Prostate gland (tissue), 2 donors: ENCODE measurements at regions not wholly inside any gene's neighbourhood (a gene's known extent, or its start where the extent isn't known, plus 50 kb on each side); places are given as distances from the start of the nearest gene placed in this dataset.
"Not testable (repeated sequence)": the region's sequence is repeated elsewhere in the genome, so short reads cannot be mapped to it uniquely, and the experiment has no call there.

Experiments used
- CTCF ChIP-seq, 4 experiments: fragments of 200-600 bp in 2 of 4; fragments of 450-650 bp in 2 of 4; sonication (generic) in 2 of 4; IDR thresholded peaks; 1 replicate in 3 of 4; 2 replicates in 1 of 4; pipeline ENCODE4 v1.5.1; 2016 to 2019; ENCODE audit warnings: antibody characterized with exemption in 4 of 4, mild to moderate bottlenecking in 2 of 4, moderate library complexity in 2 of 4
- POLR2A ChIP-seq: fragments of 450-650 bp; IDR thresholded peaks from one replicate; pipeline ENCODE4 v1.6.1; 2016; ENCODE audit warnings: antibody characterized with exemption, mild to moderate bottlenecking
- POLR2AphosphoS5 ChIP-seq: sonication (generic); formaldehyde crosslinking; IDR thresholded peaks from one replicate; pipeline ENCODE4 v1.6.1; 2017; ENCODE audit warnings: antibody characterized with exemption

- not testable (repeated sequence) for TF ChIP-seq CTCF (IDR thresholded peaks at IDR 0.05); POLR2A; POLR2AphosphoS5
Observed at GRCh38 chr6:62999242-62999641, 212.0 kb upstream of the FKBP1C start.
